Upper lobe of left lung (tissue), 6 donors: ENCODE measurements at regions not wholly inside any gene's neighbourhood (a gene's known extent, or its start where the extent isn't known, plus 50 kb on each side); places are given as distances from the start of the nearest gene placed in this dataset.

ENCODE experiments used
- ATAC-seq, 2 donors: fragments of 200-7000 bp; cut with Tn5 transposase; one replicate each; pipeline ENCODE4 v1.9.1; 2022; ENCODE audit warnings: mild to moderate bottlenecking in 2 of 2, moderate library complexity in 2 of 2; ENCODE audit not compliant: low FRiP score in 2 of 2
- DNase-seq, 2 donors: peaks; one replicate each; pipeline ENCODE4 v3.0.0-alpha.2; 2019 to 2020
- H3K27ac ChIP-seq, 4 donors: fragments of 200-600 bp; sonication (generic); one replicate each; pipeline ENCODE4 v1.5.1; 2016 to 2019
- H3K27me3 ChIP-seq, 4 donors: fragments of 200-600 bp; sonication (generic); one replicate each; pipeline ENCODE4 v1.5.1; 2017 to 2019
- H3K36me3 ChIP-seq, 4 donors: fragments of 200-600 bp; sonication (generic); one replicate each; pipeline ENCODE4 v1.5.1; 2016 to 2019
- H3K4me1 ChIP-seq, 4 donors: fragments of 200-600 bp; sonication (generic); one replicate each; pipeline ENCODE4 v1.5.1; 2018 to 2019
- H3K4me3 ChIP-seq, 4 donors: fragments of 200-600 bp; sonication (generic); one replicate each; pipeline ENCODE4 v1.5.1; 2017 to 2019; ENCODE audit warnings: mild to moderate bottlenecking in 2 of 4, moderate library complexity in 1 of 4
- H3K9me3 ChIP-seq, 4 donors: fragments of 200-600 bp; sonication (generic); one replicate each; pipeline ENCODE4 v1.5.1; 2018 to 2019
- EP300 ChIP-seq, 4 donors: sonication (generic); formaldehyde crosslinking; IDR thresholded peaks; one replicate each; pipeline ENCODE4 v1.5.1; 2017; ENCODE audit warnings: antibody characterized with exemption in 4 of 4, control low read depth in 2 of 4
- POLR2A ChIP-seq, 4 donors: fragments of 450-650 bp; IDR thresholded peaks; one replicate each; pipeline ENCODE4 v1.5.1; 2016 to 2017; ENCODE audit warnings: antibody characterized with exemption in 4 of 4, mild to moderate bottlenecking in 2 of 4
- POLR2AphosphoS5 ChIP-seq, 2 donors: sonication (generic); formaldehyde crosslinking; IDR thresholded peaks; one replicate each; pipeline ENCODE4 v1.5.1; 2017; ENCODE audit warnings: antibody characterized with exemption in 2 of 2
- whole genome bisulfite sequencing, 2 donors: methylation state at CpG; one replicate each; pipeline ENCODE4 v1.1.5; 2017 to 2018; 5-methylcytosine and 5-hydroxymethylcytosine counted together
- TF ChIP-seq, protein P1 (sequence below), 6 experiments: fragments of 450-650 bp in 4 of 6; fragments of 200-600 bp in 2 of 6; sonication (generic) in 2 of 6; IDR thresholded peaks; one replicate each; pipeline ENCODE4 v1.5.1; 2016 to 2019; ENCODE audit warnings: antibody characterized with exemption in 6 of 6
- donor health status: DM: no; HTN: no; CAD: no; lungs with moderate emphysema.
- donor health status: DM: no; HTN: yes; CAD: no; lungs with severe emphysema.

DNA sequence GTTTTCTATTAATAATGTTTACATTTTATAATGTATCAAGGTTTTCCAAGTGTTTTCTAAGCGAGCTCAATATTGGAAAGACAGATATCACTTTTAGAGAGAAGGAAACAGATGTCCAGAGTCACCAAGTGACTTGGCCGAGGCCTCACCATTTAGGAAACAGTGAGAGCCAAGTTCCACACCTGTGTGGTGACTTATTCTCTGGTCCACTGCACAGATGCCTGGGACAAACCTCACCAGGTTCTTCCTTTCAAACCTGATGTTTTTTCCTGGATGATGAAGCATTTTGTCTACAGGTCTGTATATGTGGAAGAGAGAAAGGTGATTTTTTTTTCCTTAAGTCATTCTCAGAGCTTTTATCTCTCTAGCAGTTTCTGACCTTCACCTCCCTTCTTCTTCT lies 280.7 kb downstream of the LPIN1 start:
- Histone ChIP-seq H3K27ac (no peak overlapping the region), H3K36me3 (no peaks in the 10 kb centered on the region), H3K4me3 (no peak overlapping the region), H3K4me1 (no peaks in the 10 kb centered on the region), H3K27me3 (no peaks in the 10 kb centered on the region), H3K9me3 (no peaks in the 10 kb centered on the region)
- no peak for DNase-seq
- TF ChIP-seq POLR2AphosphoS5 (IDR thresholded peaks at IDR 0.05) (no peak), POLR2A (IDR thresholded peaks at IDR 0.05) (no peak), EP300 (IDR thresholded peaks at IDR 0.05) (no peak)
- TF ChIP-seq, protein P1, sequence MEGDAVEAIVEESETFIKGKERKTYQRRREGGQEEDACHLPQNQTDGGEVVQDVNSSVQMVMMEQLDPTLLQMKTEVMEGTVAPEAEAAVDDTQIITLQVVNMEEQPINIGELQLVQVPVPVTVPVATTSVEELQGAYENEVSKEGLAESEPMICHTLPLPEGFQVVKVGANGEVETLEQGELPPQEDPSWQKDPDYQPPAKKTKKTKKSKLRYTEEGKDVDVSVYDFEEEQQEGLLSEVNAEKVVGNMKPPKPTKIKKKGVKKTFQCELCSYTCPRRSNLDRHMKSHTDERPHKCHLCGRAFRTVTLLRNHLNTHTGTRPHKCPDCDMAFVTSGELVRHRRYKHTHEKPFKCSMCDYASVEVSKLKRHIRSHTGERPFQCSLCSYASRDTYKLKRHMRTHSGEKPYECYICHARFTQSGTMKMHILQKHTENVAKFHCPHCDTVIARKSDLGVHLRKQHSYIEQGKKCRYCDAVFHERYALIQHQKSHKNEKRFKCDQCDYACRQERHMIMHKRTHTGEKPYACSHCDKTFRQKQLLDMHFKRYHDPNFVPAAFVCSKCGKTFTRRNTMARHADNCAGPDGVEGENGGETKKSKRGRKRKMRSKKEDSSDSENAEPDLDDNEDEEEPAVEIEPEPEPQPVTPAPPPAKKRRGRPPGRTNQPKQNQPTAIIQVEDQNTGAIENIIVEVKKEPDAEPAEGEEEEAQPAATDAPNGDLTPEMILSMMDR (IDR thresholded peaks at IDR 0.05): no peak
- WGBS, 2 donors: 62 to 68% methylated on average over 2 of the region's 2 CpGs
- ATAC-seq: no peak

DNA sequence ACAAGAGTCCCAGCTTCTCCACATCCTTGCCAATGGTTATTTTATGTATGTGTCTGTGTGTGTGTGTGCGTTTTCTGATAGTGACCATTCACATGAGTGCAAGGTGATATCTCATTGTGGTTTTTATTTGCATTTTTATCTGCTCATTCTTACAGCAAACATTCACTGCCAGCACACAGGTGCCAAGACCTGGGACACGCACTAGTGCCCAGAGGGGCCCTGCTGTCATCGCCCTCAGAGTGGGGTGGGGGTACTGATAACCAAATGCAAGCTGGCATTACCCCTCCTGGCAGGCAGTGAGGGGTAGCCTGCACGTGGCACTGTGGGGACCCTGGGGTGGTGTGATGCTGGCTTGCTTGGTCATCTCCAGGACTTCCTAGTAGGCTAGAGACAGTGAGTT lies 285.4 kb downstream of the LPIN1 start:
- no peaks in the 10 kb centered on the region for H3K36me3 ChIP-seq
- no peak for ATAC-seq
- peak in 1 of 2 donors; percentile 18 for DNase-seq
- no peak overlapping the region for H3K4me3 ChIP-seq
- 79 to 90% methylated on average over 4 of the region's 4 CpGs for WGBS, 2 donors
- H3K4me1 ChIP-seq: no peaks in the 10 kb centered on the region
- H3K27me3 ChIP-seq: no peaks in the 10 kb centered on the region
- no peaks in the 10 kb centered on the region for H3K9me3 ChIP-seq
- no peak overlapping the region for H3K27ac ChIP-seq
- no peak for TF ChIP-seq POLR2A (IDR thresholded peaks at IDR 0.05)
- TF ChIP-seq POLR2AphosphoS5 (IDR thresholded peaks at IDR 0.05): no peak
- TF ChIP-seq, protein P1 (IDR thresholded peaks at IDR 0.05): no peak
- TF ChIP-seq EP300 (IDR thresholded peaks at IDR 0.05): no peak

DNA sequence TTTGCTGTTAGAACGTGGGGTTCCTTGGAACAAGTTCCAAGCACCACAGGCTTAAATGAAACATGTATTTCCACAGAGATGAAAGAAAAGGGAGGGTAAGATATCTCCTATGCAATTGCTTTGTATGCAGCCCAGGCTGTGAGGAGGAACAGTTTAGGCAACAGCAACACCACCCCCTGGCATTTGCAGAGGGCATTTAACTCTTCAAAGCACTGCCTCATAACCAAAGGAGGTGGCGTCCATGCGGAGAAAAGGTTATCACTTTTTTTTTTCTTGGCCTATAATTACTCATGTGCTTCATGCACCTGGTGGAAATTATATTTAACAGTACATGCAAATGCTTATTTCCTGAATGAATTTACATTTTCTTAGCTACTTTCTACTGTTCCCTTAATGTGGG lies 286.0 kb downstream of the LPIN1 start:
- 75 to 81% methylated on average over 3 of the region's 3 CpGs for WGBS, 2 donors
- Histone ChIP-seq H3K4me1 (no peaks in the 10 kb centered on the region), H3K4me3 (no peak overlapping the region), H3K27me3 (no peaks in the 10 kb centered on the region), H3K9me3 (no peaks in the 10 kb centered on the region), H3K36me3 (no peaks in the 10 kb centered on the region), H3K27ac (no peak overlapping the region)
- TF ChIP-seq, protein P1 (IDR thresholded peaks at IDR 0.05): no peak
- TF ChIP-seq POLR2A (IDR thresholded peaks at IDR 0.05) (no peak), EP300 (IDR thresholded peaks at IDR 0.05) (no peak)
- ATAC-seq (no peak), DNase-seq (no peak)

DNA sequence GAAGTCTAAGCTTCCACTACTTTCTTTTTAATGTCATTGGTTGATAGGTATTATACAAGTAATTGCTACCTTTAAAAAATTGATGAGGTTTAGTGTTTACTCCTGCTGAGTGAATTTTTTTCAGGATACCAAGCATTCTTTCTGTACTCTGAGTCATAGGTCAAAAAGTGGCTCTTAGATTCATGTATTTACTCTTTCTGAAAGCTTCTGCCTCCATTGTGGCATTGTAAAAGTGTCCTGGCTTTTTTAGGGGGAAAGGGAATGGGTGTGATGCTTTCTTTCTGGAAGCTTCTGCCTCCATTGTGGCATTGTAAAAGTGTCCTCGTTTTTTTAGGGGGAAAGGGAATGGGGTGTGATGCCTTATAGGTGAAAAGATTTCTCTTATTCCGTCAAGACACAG lies 286.5 kb downstream of the LPIN1 start:
- Histone ChIP-seq H3K27me3 (no peaks in the 10 kb centered on the region), H3K4me1 (no peaks in the 10 kb centered on the region), H3K9me3 (no peaks in the 10 kb centered on the region), H3K4me3 (no peak overlapping the region), H3K36me3 (no peaks in the 10 kb centered on the region), H3K27ac (no peak overlapping the region)
- WGBS, 2 donors: 74 to 77% methylated on average over 2 of the region's 2 CpGs
- TF ChIP-seq, protein P1 (IDR thresholded peaks at IDR 0.05): no peak
- no peak for TF ChIP-seq POLR2A (IDR thresholded peaks at IDR 0.05)
- TF ChIP-seq POLR2AphosphoS5 (IDR thresholded peaks at IDR 0.05): no peak
- no peak for TF ChIP-seq EP300 (IDR thresholded peaks at IDR 0.05)
- DNase-seq (no peak), ATAC-seq (no peak)

DNA sequence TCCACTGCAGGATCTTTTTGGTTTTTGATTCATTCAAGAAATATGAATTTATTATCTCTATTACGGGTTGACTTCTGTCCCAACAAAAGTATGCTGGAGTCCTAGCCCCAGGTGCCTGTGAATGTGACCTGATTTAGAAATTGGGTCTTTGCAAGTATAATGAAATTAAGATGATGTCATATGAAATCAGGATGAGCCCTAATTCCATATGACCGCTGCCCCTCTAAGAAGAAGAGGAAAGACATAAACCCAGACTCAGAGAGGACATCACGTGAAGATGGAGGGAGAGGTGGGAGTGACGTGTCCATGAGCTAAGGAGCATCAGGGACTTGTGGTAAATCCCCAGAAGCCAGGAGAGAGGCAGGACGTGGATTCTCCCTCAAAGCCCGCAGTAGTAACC lies 287.1 kb downstream of the LPIN1 start:
- Histone ChIP-seq H3K4me3 (no peak overlapping the region), H3K36me3 (no peaks in the 10 kb centered on the region), H3K27me3 (no peaks in the 10 kb centered on the region), H3K9me3 (no peaks in the 10 kb centered on the region), H3K4me1 (no peaks in the 10 kb centered on the region), H3K27ac (no peak overlapping the region)
- DNase-seq: no peak
- ATAC-seq: no peak
- no peak for TF ChIP-seq EP300 (IDR thresholded peaks at IDR 0.05)
- TF ChIP-seq POLR2A (IDR thresholded peaks at IDR 0.05): no peak
- no peak for TF ChIP-seq POLR2AphosphoS5 (IDR thresholded peaks at IDR 0.05)
- TF ChIP-seq, protein P1 (IDR thresholded peaks at IDR 0.05): no peak
- WGBS, 2 donors: 91 to 95% methylated on average over 6 of the region's 6 CpGs
